Activated CD4-positive, alpha-beta T cell treated with anti-CD3 and anti-CD28 coated beads for 24 hours (primary cell): ENCODE measurements at regions not wholly inside any gene's neighbourhood (a gene's known extent, or its start where the extent isn't known, plus 50 kb on each side); places are given as distances from the start of the nearest gene placed in this dataset.
A peak's percentile ranks its signal among the peaks of the same experiment; 100 is the strongest.

Experiments used
- DNase-seq, 2 donors: peaks; one replicate each; pipeline ENCODE4 v3.0.0-alpha.2; 2020; ENCODE audit warnings: low read depth in 2 of 2

- no peak for DNase-seq
Observed at GRCh38 chr3:66165660-66166059, 55.1 kb upstream of the SLC25A26 start.

- DNase-seq = no peak
Observed at GRCh38 chr3:66164155-66164554, 56.6 kb upstream of the SLC25A26 start.

- no peak for DNase-seq
Observed at GRCh38 chr3:66163222-66163621, 57.6 kb upstream of the SLC25A26 start.

DNA sequence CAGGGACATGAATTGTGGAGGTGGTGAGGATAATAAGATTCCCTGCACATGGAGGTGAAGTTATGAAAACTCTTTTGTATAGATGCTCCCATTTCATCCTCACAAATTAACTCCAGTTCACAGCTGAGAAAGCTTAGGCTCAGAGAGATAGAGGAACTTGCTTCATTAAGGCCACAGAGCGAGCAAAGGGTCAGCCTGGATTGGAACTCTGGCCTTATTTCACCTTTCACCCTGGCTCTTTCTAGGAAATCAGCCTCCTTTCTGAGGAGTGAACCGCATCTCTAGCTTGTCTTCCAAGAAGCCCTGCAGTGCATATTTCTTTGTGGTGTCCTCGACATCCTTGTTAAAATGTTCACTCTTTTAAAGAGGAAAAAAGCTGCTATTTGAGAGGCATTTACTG lies 58.0 kb upstream of the SLC25A26 start:
- no peak for DNase-seq

DNA sequence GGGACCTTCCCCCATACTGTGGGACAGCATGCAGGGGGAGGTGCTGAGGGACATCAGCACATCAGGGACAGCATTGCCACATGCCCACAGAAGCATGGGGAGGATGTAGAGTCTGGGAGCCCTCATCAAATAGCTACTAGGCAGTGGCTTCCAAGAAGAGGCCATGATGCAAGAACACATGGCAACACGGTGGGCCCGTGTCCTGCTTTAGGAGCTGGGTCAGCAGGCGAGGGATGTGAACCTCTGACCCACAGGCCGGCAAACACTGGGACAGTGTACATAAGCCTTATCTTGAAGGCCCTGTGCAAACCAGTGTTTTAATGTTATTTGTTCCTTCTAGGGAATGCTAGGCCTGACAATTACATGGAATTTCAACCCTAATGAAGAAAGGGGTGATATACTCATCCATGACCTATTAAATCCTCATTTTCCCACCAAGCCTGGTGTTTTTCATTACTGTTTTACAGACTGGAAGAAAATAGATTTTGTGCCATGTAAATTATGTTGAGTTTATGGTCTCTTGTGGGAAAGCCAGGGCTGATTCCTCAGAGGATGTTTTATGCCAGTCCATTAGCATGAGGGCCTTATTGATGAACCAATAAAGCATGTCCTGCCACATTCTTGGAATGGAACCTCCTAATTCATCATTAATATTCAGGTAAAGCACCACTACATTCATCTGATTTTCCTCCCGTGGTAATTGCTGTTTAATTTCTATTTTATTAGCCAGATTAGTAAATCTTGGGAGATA lies 61.7 kb upstream of the SLC25A26 start:
- DNase-seq = no peak

DNA sequence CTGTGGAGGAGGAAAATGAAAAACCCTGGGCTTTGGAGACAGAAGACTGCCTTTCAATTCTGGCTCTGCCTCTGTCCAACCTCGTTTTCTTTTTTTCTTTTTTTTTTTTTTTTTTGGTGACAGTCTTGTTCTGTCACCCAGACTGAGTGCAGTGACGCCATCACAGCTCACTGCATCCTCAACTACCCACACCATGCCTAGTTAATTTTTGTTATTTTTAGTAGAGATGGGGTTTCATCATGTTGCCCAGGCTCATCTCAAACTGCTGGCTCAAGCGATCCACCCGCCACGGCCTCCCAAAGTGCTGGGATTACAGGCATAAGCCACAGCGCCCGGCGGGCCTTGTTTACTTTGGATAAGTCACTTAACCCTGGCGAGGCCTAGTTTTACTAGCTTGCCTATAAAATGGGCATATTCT lies 66.3 kb upstream of the SLC25A26 start:
- DNase-seq = no peak

GRCh38 chr3:66153481-66154443 lies 67.0 kb upstream of the SLC25A26 start:
- DNase-seq = no peak

- DNase-seq = no peak
Observed at GRCh38 chr3:66152336-66152735, 68.5 kb upstream of the SLC25A26 start.

- DNase-seq = no peak
Observed at GRCh38 chr3:66150977-66151376, 69.8 kb upstream of the SLC25A26 start.

- DNase-seq = no peak
Observed at GRCh38 chr3:66149269-66149668, 71.5 kb upstream of the SLC25A26 start.

- no peak for DNase-seq
Observed at GRCh38 chr3:66145408-66145733, 75.4 kb upstream of the SLC25A26 start.

GRCh38 chr3:66144568-66145407 lies 76.0 kb upstream of the SLC25A26 start:
- DNase-seq = no peak

- no peak for DNase-seq
Observed at GRCh38 chr3:66142079-66142478, 78.7 kb upstream of the SLC25A26 start.

- no peak for DNase-seq
Observed at GRCh38 chr3:66140743-66141372, 79.9 kb upstream of the SLC25A26 start.

- no peak for DNase-seq
Observed at GRCh38 chr3:66140106-66140505, 80.7 kb upstream of the SLC25A26 start.

- no peak for DNase-seq
Observed at GRCh38 chr3:66139415-66139814, 81.4 kb upstream of the SLC25A26 start.

DNA sequence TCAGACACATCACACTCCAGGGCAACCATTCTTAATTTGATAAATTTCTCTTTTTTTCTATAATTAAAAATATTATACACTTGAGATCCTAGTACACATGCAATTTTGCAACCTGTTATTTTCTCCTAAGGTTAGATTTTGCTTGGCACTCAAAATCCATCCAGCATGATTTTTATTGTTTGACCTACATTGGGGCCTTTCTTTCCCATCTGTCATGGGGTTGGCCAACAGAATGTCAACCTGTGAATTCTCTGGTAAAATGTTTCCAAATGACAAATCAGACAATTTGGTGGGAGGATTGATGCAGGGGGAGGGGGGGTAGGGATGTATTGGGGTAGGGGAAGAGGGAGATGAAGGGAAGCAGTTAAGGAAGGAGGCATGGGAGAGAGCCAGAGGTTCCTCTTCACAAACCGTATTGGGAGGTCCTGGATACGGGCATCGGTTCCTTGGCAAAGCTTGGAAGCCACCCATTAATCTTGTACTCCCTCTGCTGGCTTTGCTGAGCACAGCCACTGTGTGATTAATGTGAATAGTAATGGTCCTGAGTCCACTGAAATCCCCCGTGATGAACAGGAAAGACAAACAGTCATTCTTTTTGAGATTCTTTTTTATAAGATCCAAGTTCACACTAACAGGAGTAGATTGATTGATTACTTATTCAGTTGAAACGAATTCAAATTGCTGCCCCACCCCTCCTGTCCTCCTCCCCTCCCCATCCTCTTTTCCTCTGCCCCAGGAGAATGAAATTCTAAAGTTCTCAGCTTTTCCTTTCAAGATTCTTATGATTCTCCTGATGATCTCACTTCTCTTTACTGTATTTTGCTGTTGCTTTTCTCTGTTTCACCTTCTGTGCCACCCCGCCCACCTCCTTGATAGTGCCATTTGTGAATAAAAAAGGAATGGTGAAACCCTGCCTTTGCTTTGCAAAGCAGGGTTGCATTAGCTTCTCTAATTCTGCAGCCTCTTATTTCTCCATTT lies 82.2 kb upstream of the SLC25A26 start:
- DNase-seq = peak in 1 of 2 donors; percentile 6

- no peak for DNase-seq
Observed at GRCh38 chr3:66136597-66136996, 84.2 kb upstream of the SLC25A26 start.

GRCh38 chr3:66133853-66134445 lies 86.9 kb upstream of the SLC25A26 start:
- DNase-seq = no peak
